Body of pancreas (tissue), 4 donors: ENCODE measurements at regions not wholly inside any gene's neighbourhood (a gene's known extent, or its start where the extent isn't known, plus 50 kb on each side); places are given as distances from the start of the nearest gene placed in this dataset.

Source experiments
- ATAC-seq: fragments of 150-250 bp; one replicate; pipeline ENCODE4 v1.9.1; 2016
- DNase-seq, 4 donors: peaks; one replicate each; pipeline ENCODE4 v3.0.0-alpha.2; 2019
- H3K27ac ChIP-seq, 4 donors: fragments of 200-600 bp; sonication (generic); 1 replicate in 3 of 4; 2 replicates in 1 of 4; pipeline versions ENCODE4 v1.5.1 to v1.6.1; 2016 to 2019; ENCODE audit warnings: mild to moderate bottlenecking in 1 of 4, mixed read lengths in 1 of 4, moderate library complexity in 1 of 4
- H3K27me3 ChIP-seq, 2 donors: fragments of 200-600 bp; sonication (generic); one replicate each; pipeline ENCODE4 v1.6.0; 2016; ENCODE audit warnings: mild to moderate bottlenecking in 1 of 2
- H3K36me3 ChIP-seq, 2 donors: fragments of 200-600 bp; sonication (generic); replicated peaks in 1 of 2; 2 replicates each; pipeline ENCODE4 v1.5.1; 2016; ENCODE audit warnings: low read depth in 2 of 2; ENCODE audit not compliant: insufficient read depth in 1 of 2
- H3K4me1 ChIP-seq: fragments of 200-600 bp; sonication (generic); one replicate; pipeline ENCODE4 v1.6.0; 2016
- H3K4me3 ChIP-seq, 2 donors: fragments of 200-600 bp; sonication (generic); 1 replicate in 1 of 2; 2 replicates in 1 of 2; pipeline ENCODE4 v1.5.1; 2016 to 2019
- H3K9me3 ChIP-seq, 3 donors: fragments of 200-600 bp; sonication (generic); 1 replicate in 2 of 3; 2 replicates in 1 of 3; pipeline ENCODE4 v1.5.1; 2016
- CTCF ChIP-seq, 7 experiments: fragments of 450-650 bp in 4 of 7; fragments of 200-600 bp in 3 of 7; sonication (generic) in 3 of 7; IDR thresholded peaks; one replicate each; pipeline ENCODE4 v1.5.1; 2016 to 2019; ENCODE audit warnings: antibody characterized with exemption in 7 of 7
- POLR2A ChIP-seq, 3 donors: fragments of 450-650 bp; IDR thresholded peaks; one replicate each; pipeline ENCODE4 v1.6.1; 2016; ENCODE audit warnings: antibody characterized with exemption in 3 of 3, mild to moderate bottlenecking in 2 of 3
- WGBS, 2 donors: methylation state at CpG; one replicate each; pipeline ENCODE4 v1.1.5; 2017; 5-methylcytosine and 5-hydroxymethylcytosine counted together
- intact Hi-C: fragments of 100-400 bp; cut with DNase I; formaldehyde crosslinking; loops from one replicate; pipeline ENCODE4 v1.15.1; 2023

- DNase-seq (no peak), ATAC-seq (no peak)
- Histone ChIP-seq H3K27me3 (no peaks in the 10 kb centered on the region), H3K36me3 (no peaks in the 10 kb centered on the region), H3K9me3 (no peaks in the 10 kb centered on the region), H3K4me3 (no peak overlapping the region), H3K27ac (no peak overlapping the region), H3K4me1 (no peaks in the 10 kb centered on the region)
- 51 to 70% methylated on average over 4 of the region's 4 CpGs for WGBS, 2 donors
- TF ChIP-seq POLR2A (IDR thresholded peaks at IDR 0.05), result no peak
- no peak for TF ChIP-seq CTCF (IDR thresholded peaks at IDR 0.05)
- intact Hi-C loops, result no loop called here
Measured at GRCh38 chr4:113832803-113833202, 71.3 kb upstream of the CAMK2D start.

- intact Hi-C loops, result no loop called here
- no peak overlapping the region for H3K4me3 ChIP-seq
- H3K36me3 ChIP-seq, result no peaks in the 10 kb centered on the region
- no peaks in the 10 kb centered on the region for H3K27me3 ChIP-seq
- H3K9me3 ChIP-seq, result no peaks in the 10 kb centered on the region
- ATAC-seq (no peak), DNase-seq (no peak)
- TF ChIP-seq POLR2A (IDR thresholded peaks at IDR 0.05) (no peak), CTCF (IDR thresholded peaks at IDR 0.05) (no peak)
- no peak overlapping the region for H3K27ac ChIP-seq
- H3K4me1 ChIP-seq, result no peaks in the 10 kb centered on the region
Measured at GRCh38 chr4:113831457-113831856, 69.9 kb upstream of the CAMK2D start.

- Histone ChIP-seq H3K4me1 (no peaks in the 10 kb centered on the region), H3K4me3 (no peak overlapping the region), H3K27me3 (no peaks in the 10 kb centered on the region), H3K36me3 (no peaks in the 10 kb centered on the region), H3K9me3 (no peaks in the 10 kb centered on the region), H3K27ac (no peak overlapping the region)
- intact Hi-C loops, result no loop called here
- 62 to 72% methylated on average over 2 of the region's 2 CpGs for WGBS, 2 donors
- no peak for DNase-seq
- no peak for ATAC-seq
- TF ChIP-seq POLR2A (IDR thresholded peaks at IDR 0.05) (no peak), CTCF (IDR thresholded peaks at IDR 0.05) (no peak)
Measured at GRCh38 chr4:113828702-113829101, 67.2 kb upstream of the CAMK2D start.

GRCh38 chr4:113827285-113827684 is 65.7 kb upstream of the CAMK2D start:
- TF ChIP-seq POLR2A (IDR thresholded peaks at IDR 0.05) (no peak), CTCF (IDR thresholded peaks at IDR 0.05) (no peak)
- Histone ChIP-seq H3K27me3 (no peaks in the 10 kb centered on the region), H3K36me3 (no peaks in the 10 kb centered on the region), H3K4me3 (no peak overlapping the region), H3K4me1 (no peaks in the 10 kb centered on the region), H3K9me3 (no peaks in the 10 kb centered on the region), H3K27ac (no peak overlapping the region)
- ATAC-seq (no peak), DNase-seq (no peak)
- intact Hi-C loops, result no loop called here
- 90 to 91% methylated on average over 2 of the region's 2 CpGs for WGBS, 2 donors

DNA sequence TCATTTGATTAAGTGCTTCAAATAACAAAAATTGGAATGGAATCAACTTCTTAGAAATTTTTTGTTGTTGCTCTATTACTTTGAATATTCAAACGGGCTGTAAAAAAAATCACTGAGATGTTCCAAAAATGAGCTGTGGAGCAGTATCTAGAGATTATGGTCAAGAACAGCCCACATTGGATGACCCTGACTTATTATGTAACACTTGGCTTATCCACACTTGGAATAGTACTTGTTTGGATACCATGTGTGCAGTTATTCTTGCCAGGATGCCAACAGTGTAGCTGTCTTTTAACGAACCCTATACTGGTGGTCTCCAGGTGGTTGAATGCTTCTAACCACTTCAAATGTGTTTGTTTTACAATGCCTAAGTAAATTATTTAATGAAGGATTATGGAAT is 64.9 kb upstream of the CAMK2D start:
- Histone ChIP-seq H3K27me3 (no peaks in the 10 kb centered on the region), H3K36me3 (no peaks in the 10 kb centered on the region), H3K9me3 (no peaks in the 10 kb centered on the region), H3K4me3 (no peak overlapping the region), H3K27ac (no peak overlapping the region), H3K4me1 (no peaks in the 10 kb centered on the region)
- TF ChIP-seq POLR2A (IDR thresholded peaks at IDR 0.05), result no peak
- TF ChIP-seq CTCF (IDR thresholded peaks at IDR 0.05), result no peak
- ATAC-seq (no peak), DNase-seq (no peak)
- WGBS, 2 donors, result 21 to 36% methylated on average over 2 of the region's 2 CpGs
- intact Hi-C loops, result no loop called here
